GM18507 (cell line): ENCODE measurements at regions not wholly inside any gene's neighbourhood (a gene's known extent, or its start where the extent isn't known, plus 50 kb on each side); places are given as distances from the start of the nearest gene placed in this dataset.

Experiments used
- DNase-seq: peaks from one replicate; pipeline ENCODE4 v3.0.0; 2011; ENCODE audit warnings: low read depth; ENCODE audit not compliant: insufficient read length; ENCODE audit errors: extremely low spot score
- FAIRE-seq: peaks from 2 replicates; lab custom pipeline; 2011; peaks lifted over from hg19 to GRCh38; lab: Jason Lieb, UNC

- DNase-seq: no peak
- no peak for FAIRE-seq
Observed at GRCh38 chr9:105055917-105056316, 128.0 kb upstream of the ABCA1 start.

- DNase-seq: no peak
- FAIRE-seq: no peak
Observed at GRCh38 chr9:105057551-105057950, 129.6 kb upstream of the ABCA1 start.

GRCh38 chr9:105059252-105059651 is 131.3 kb upstream of the ABCA1 start:
- FAIRE-seq: no peak
- DNase-seq: no peak

GRCh38 chr9:105062222-105062855 is 134.4 kb upstream of the ABCA1 start:
- FAIRE-seq (no peak), DNase-seq (no peak)

- no peak for DNase-seq
- no peak for FAIRE-seq
Observed at GRCh38 chr9:105064248-105065097, 136.5 kb upstream of the ABCA1 start.

- FAIRE-seq (no peak), DNase-seq (no peak)
Observed at GRCh38 chr9:105065098-105066088, 137.4 kb upstream of the ABCA1 start.

- no peak for DNase-seq
- no peak for FAIRE-seq
Observed at GRCh38 chr9:105066275-105066865, 138.4 kb upstream of the ABCA1 start.

- DNase-seq (no peak), FAIRE-seq (no peak)
Observed at GRCh38 chr9:105067895-105068580, 140.1 kb upstream of the ABCA1 start.

- FAIRE-seq (no peak), DNase-seq (no peak)
Observed at GRCh38 chr9:105069285-105069684, 141.3 kb upstream of the ABCA1 start.

GRCh38 chr9:105069696-105070095 is 141.7 kb upstream of the ABCA1 start:
- FAIRE-seq: no peak
- no peak for DNase-seq

- DNase-seq (no peak), FAIRE-seq (no peak)
Observed at GRCh38 chr9:105070176-105070575, 142.2 kb upstream of the ABCA1 start.

GRCh38 chr9:105072476-105072875 is 144.5 kb upstream of the ABCA1 start:
- no peak for DNase-seq
- no peak for FAIRE-seq

GRCh38 chr9:105073147-105073546 is 145.2 kb upstream of the ABCA1 start:
- no peak for DNase-seq

GRCh38 chr9:105074491-105074890 is 146.5 kb upstream of the ABCA1 start:
- DNase-seq: no peak
- no peak for FAIRE-seq

More at GRCh38 chr9:105073147-105073546, 145.2 kb upstream of the ABCA1 start:
- FAIRE-seq: no peak

- DNase-seq: no peak
- no peak for FAIRE-seq
Observed at GRCh38 chr9:105076729-105077128, 148.8 kb upstream of the ABCA1 start.

GRCh38 chr9:105079457-105079856 is 151.5 kb upstream of the ABCA1 start:
- no peak for DNase-seq
- FAIRE-seq: no peak

- no peak for FAIRE-seq
- no peak for DNase-seq
Observed at GRCh38 chr9:105082843-105083242, 154.9 kb upstream of the ABCA1 start.

GRCh38 chr9:105083256-105083655 is 155.3 kb upstream of the ABCA1 start:
- FAIRE-seq: no peak

More at GRCh38 chr9:105083256-105083655, 155.3 kb upstream of the ABCA1 start:
- no peak for DNase-seq
